Activated CD8-positive, alpha-beta T cell treated with anti-CD3 and anti-CD28 coated beads for 36 hours (primary cell): ENCODE measurements at regions not wholly inside any gene's neighbourhood (a gene's known extent, or its start where the extent isn't known, plus 50 kb on each side); places are given as distances from the start of the nearest gene placed in this dataset.
"Not testable (repeated sequence)": the region's sequence is repeated elsewhere in the genome, so short reads cannot be mapped to it uniquely, and the experiment has no call there.

Source experiments
- ATAC-seq: fragments of 200-7000 bp; cut with Tn5 transposase; one replicate; pipeline ENCODE4 v1.10.0; 2021; ENCODE audit warnings: mild to moderate bottlenecking, moderate library complexity
- CTCF ChIA-PET: fragments of 350-600 bp; sonication (Branson Sonifier 250); formaldehyde crosslinking; loops from one replicate; lab custom pipeline; 2021; ENCODE audit warnings: antibody characterized with exemption; lab: Charles Lee
- POLR2A ChIA-PET: fragments of 350-600 bp; sonication (Branson Sonifier 250); formaldehyde crosslinking; loops from one replicate; lab custom pipeline; 2021; ENCODE audit warnings: antibody characterized with exemption; lab: Charles Lee
- DNase-seq: peaks from one replicate; pipeline ENCODE4 v3.0.0-alpha.2; 2020
- H3K27ac Mint-ChIP-seq: one replicate; pipeline ENCODE4 v1.8.0; 2021; ENCODE audit warnings: mild to moderate bottlenecking, mixed read lengths
- H3K27me3 Mint-ChIP-seq: one replicate; pipeline ENCODE4 v1.8.0; 2021; ENCODE audit warnings: mixed read lengths
- H3K36me3 Mint-ChIP-seq: one replicate; pipeline ENCODE4 v1.8.0; 2021; ENCODE audit warnings: low read depth, mixed read lengths
- H3K4me1 Mint-ChIP-seq: one replicate; pipeline ENCODE4 v1.8.0; 2021; ENCODE audit warnings: low read depth, mixed read lengths
- H3K4me3 Mint-ChIP-seq: one replicate; pipeline ENCODE4 v1.8.0; 2021; ENCODE audit warnings: mild to moderate bottlenecking, moderate library complexity, mixed read lengths
- H3K9me3 Mint-ChIP-seq: one replicate; pipeline ENCODE4 v1.8.0; 2021; ENCODE audit warnings: mixed read lengths
- CTCF ChIP-seq: fragments of 200-600 bp; IDR thresholded peaks from one replicate; pipeline ENCODE4 v1.8.0; 2022; ENCODE audit warnings: antibody characterized with exemption, mild to moderate bottlenecking
- intact Hi-C: fragments of 100-400 bp; cut with micrococcal nuclease; formaldehyde crosslinking; loops from one replicate; pipeline ENCODE4 v1.10.0; 2022

- no peak for DNase-seq
- ATAC-seq, result no peak
- Mint-ChIP-seq H3K27ac (no peak overlapping the region), H3K36me3 (no peaks in the 10 kb centered on the region), H3K9me3 (peaks cover 7% of the 10 kb centered on the region), H3K4me1 (no peaks in the 10 kb centered on the region), H3K27me3 (no peaks in the 10 kb centered on the region), H3K4me3 (no peak overlapping the region)
- POLR2A ChIA-PET, result no interaction called here
- TF ChIP-seq CTCF, result no peak
- intact Hi-C loops, result no loop called here
- CTCF ChIA-PET, result no interaction called here
Observed at GRCh38 chr18:1094409-1094808, 189.7 kb downstream of the ADCYAP1 start.

GRCh38 chr18:1097991-1098735 lies 193.5 kb downstream of the ADCYAP1 start:
- H3K4me1 Mint-ChIP-seq, H3K27ac Mint-ChIP-seq, H3K4me3 Mint-ChIP-seq, H3K27me3 Mint-ChIP-seq, H3K36me3 Mint-ChIP-seq, POLR2A ChIA-PET, CTCF ChIA-PET, ATAC-seq, DNase-seq, intact Hi-C loops: not testable (repeated sequence)
- peaks cover 16% of the 10 kb centered on the region for H3K9me3 Mint-ChIP-seq

DNA sequence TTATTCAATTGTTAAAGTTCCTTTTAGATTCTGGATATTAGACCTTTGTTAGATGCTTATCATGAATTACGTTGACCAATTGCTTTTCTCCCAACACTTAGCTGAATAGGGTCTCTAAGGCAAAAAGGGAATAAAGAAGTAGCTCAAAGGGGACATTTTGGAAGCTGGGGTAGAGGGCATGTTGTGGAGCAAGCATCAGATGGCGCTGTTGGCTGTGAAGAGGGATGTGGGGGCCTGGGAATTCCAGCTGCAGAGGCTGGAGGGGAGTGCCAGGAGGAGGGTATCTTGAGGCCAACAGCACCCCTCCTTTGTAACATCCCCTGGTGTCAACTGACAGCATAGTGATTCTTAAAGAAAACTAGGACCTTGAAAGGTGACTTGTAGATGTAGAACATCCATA lies 198.2 kb downstream of the ADCYAP1 start:
- ATAC-seq, result no peak
- intact Hi-C loops, result no loop called here
- Mint-ChIP-seq H3K4me3 (no peak overlapping the region), H3K4me1 (no peaks in the 10 kb centered on the region), H3K27me3 (no peaks in the 10 kb centered on the region), H3K27ac (no peak overlapping the region), H3K36me3 (no peaks in the 10 kb centered on the region), H3K9me3 (peaks cover 14% of the 10 kb centered on the region)
- POLR2A ChIA-PET, result no interaction called here
- CTCF ChIA-PET, result no interaction called here
- no peak for TF ChIP-seq CTCF
- no peak for DNase-seq

DNA sequence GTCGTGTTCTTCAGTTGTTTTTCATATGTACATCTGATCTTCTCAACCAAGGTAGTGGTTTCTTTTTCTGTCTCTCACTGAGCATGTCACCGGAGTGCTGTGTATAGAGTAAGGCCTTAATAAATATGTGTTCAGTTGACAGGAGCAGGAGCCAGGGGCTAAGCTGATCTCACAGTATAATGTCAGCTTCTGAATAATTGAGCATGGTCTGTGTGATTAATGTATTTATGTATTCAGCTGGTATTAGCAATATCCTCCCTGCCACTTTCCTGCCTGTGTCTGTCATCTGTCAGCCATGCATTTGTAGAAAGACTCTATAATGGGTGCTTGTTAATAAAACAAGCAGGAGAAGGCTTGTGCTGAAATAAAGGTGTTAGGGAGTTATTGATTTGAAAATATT lies 198.9 kb downstream of the ADCYAP1 start:
- H3K9me3 Mint-ChIP-seq, result peaks cover 14% of the 10 kb centered on the region
- no peaks in the 10 kb centered on the region for H3K4me1 Mint-ChIP-seq
- no peaks in the 10 kb centered on the region for H3K36me3 Mint-ChIP-seq
- intact Hi-C loops, result no loop called here
- DNase-seq, result no peak
- no peaks in the 10 kb centered on the region for H3K27me3 Mint-ChIP-seq
- no peak for ATAC-seq
- ChIA-PET POLR2A (no interaction called here), CTCF (no interaction called here)
- no peak overlapping the region for H3K4me3 Mint-ChIP-seq
- TF ChIP-seq CTCF, result no peak
- no peak overlapping the region for H3K27ac Mint-ChIP-seq

DNA sequence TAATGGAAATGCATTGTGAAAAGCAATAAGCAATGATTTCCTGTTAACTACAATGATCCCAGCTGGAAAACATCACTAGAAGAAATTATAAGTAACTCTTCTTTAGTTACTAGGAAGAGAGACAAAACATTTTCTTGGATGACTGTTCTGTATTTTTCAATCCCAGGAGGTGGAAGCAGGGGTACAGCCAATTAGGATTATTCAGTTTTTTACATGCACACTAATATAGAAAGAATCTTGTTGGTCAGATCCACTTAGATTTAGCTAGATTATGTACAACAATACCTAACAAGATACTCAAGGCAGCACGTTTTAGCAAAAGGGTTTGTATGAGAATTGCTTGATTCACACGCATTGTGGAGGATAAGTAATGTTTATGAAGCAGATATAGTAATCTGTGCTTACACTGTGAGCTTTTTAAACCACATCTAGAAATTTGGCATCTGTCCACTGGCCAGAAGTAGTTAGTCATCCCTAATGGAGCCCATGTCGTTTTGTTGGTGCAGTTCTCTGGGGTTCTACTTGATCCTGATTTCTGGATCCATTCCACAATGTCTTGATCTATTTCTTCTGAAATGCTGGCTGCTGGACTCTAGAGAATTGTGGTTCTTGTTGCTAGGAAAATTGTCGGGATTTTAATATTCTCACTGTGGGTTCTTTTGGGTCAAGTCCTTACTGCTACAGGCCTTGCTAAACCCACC lies 199.7 kb downstream of the ADCYAP1 start:
- ChIA-PET POLR2A (interaction anchor here (0.6 kb wide), 1 partner anchor 54 kb away, joined by 3 read pairs; no protein-coding TSS in a partner anchor), CTCF (interaction anchor here (1.2 kb wide), 1 partner anchor 10 kb away, joined by 3 read pairs; no protein-coding TSS in a partner anchor)
- H3K4me1 Mint-ChIP-seq, result no peaks in the 10 kb centered on the region
- intact Hi-C loops, result no loop called here
- no peak for ATAC-seq
- peaks cover 9% of the 10 kb centered on the region for H3K9me3 Mint-ChIP-seq
- H3K27ac Mint-ChIP-seq, result no peak overlapping the region
- H3K4me3 Mint-ChIP-seq, result no peak overlapping the region
- DNase-seq, result no peak
- no peaks in the 10 kb centered on the region for H3K27me3 Mint-ChIP-seq
- TF ChIP-seq CTCF, result no peak
- H3K36me3 Mint-ChIP-seq, result no peaks in the 10 kb centered on the region
